Body of pancreas (tissue), 4 donors: ENCODE measurements at regions not wholly inside any gene's neighbourhood (a gene's known extent, or its start where the extent isn't known, plus 50 kb on each side); places are given as distances from the start of the nearest gene placed in this dataset.

Source experiments
- POLR2A ChIP-seq, 3 donors: fragments of 450-650 bp; IDR thresholded peaks; one replicate each; pipeline ENCODE4 v1.6.1; 2016; ENCODE audit warnings: antibody characterized with exemption in 3 of 3, mild to moderate bottlenecking in 2 of 3
- TF ChIP-seq, protein P1 (sequence below), 7 experiments: fragments of 450-650 bp in 4 of 7; fragments of 200-600 bp in 3 of 7; sonication (generic) in 3 of 7; IDR thresholded peaks; one replicate each; pipeline ENCODE4 v1.5.1; 2016 to 2019; ENCODE audit warnings: antibody characterized with exemption in 7 of 7

DNA sequence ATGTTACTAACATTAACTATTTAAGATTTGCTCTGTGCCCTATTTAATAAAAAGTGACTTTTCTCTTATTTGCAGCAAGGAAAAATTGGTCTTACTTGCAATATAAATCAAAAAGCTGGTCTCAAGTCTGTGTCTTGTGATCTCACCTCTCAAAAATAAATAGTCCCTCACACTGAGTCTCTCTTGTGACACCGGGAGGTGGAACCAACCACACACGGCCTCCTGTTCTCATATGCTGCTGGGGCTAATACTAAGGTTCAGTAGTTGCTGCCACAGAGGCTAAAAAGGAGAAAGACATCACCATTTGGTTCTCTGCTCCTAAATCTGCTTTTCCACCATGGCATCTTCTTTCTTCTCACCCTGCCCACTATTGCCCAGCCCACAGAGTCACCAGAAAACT, 175.8 kb upstream of the FTMT start:
- TF ChIP-seq, protein P1, sequence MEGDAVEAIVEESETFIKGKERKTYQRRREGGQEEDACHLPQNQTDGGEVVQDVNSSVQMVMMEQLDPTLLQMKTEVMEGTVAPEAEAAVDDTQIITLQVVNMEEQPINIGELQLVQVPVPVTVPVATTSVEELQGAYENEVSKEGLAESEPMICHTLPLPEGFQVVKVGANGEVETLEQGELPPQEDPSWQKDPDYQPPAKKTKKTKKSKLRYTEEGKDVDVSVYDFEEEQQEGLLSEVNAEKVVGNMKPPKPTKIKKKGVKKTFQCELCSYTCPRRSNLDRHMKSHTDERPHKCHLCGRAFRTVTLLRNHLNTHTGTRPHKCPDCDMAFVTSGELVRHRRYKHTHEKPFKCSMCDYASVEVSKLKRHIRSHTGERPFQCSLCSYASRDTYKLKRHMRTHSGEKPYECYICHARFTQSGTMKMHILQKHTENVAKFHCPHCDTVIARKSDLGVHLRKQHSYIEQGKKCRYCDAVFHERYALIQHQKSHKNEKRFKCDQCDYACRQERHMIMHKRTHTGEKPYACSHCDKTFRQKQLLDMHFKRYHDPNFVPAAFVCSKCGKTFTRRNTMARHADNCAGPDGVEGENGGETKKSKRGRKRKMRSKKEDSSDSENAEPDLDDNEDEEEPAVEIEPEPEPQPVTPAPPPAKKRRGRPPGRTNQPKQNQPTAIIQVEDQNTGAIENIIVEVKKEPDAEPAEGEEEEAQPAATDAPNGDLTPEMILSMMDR (IDR thresholded peaks at IDR 0.05): no peak
- TF ChIP-seq POLR2A (IDR thresholded peaks at IDR 0.05): no peak
